ENCODE measurements at regions not wholly inside any gene's neighbourhood (a gene's known extent, or its start where the extent isn't known, plus 50 kb on each side); places are given as distances from the start of the nearest gene placed in this dataset.

DNA sequence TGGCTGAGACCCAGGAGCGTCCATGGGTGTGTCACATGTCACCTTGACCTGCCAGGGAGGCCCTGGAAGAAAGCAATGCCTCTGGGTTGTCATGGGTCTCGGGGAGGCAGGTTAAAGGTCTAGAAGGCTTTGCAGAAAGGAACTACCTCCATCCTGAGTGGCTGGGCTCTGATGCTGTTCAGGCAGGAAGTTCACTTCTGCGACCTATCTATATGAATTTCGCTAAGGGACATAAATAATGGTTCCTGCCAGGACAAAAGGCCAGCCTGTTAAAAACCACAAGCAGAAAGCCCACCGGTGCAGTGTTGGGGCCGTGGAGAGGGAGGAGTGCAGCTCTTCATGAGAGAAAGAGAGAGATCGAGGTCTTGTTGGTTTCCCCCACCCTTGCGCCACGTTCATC is 182.9 kb downstream of the PTPN20 start:
- TF ChIP-seq, protein P1, sequence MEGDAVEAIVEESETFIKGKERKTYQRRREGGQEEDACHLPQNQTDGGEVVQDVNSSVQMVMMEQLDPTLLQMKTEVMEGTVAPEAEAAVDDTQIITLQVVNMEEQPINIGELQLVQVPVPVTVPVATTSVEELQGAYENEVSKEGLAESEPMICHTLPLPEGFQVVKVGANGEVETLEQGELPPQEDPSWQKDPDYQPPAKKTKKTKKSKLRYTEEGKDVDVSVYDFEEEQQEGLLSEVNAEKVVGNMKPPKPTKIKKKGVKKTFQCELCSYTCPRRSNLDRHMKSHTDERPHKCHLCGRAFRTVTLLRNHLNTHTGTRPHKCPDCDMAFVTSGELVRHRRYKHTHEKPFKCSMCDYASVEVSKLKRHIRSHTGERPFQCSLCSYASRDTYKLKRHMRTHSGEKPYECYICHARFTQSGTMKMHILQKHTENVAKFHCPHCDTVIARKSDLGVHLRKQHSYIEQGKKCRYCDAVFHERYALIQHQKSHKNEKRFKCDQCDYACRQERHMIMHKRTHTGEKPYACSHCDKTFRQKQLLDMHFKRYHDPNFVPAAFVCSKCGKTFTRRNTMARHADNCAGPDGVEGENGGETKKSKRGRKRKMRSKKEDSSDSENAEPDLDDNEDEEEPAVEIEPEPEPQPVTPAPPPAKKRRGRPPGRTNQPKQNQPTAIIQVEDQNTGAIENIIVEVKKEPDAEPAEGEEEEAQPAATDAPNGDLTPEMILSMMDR (IDR thresholded peaks at IDR 0.05) = no peak
- TF ChIP-seq POLR2A (IDR thresholded peaks at IDR 0.05) (no peak), POLR2AphosphoS5 (IDR thresholded peaks at IDR 0.05; ENCODE audit: insufficient read depth in 1 of 2, low read depth in 1 of 2) (no peak)

Measured in vagina (tissue), 2 donors.